ENCODE measurements at regions not wholly inside any gene's neighbourhood (a gene's known extent, or its start where the extent isn't known, plus 50 kb on each side); places are given as distances from the start of the nearest gene placed in this dataset.
"Not testable (repeated sequence)": the region's sequence is repeated elsewhere in the genome, so short reads cannot be mapped to it uniquely, and the experiment has no call there.

DNA sequence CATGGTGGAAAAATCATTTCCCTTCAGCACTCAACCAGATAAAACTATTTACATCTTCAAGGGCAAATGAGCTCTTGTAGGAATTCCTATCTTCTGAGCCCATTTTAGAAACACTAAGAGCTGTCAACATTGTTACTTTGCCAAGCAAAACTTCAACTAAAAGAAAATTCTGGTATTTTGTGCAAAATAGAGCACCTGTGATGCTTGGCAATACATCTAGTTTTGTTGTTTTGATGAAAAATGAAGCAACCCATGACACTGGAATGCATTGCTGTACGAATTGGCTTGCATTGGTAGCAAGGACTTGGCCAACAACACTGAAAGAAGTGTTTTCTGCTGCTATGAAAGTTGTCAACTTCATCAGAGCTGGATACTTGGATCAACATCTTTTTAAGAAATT, 194.4 kb downstream of the COX18 start:
- Histone ChIP-seq H3K9me3 (no peaks in the 10 kb centered on the region), H3K36me3 (no peaks in the 10 kb centered on the region), H3K4me1 (no peaks in the 10 kb centered on the region), H3K27me3 (no peaks in the 10 kb centered on the region), H3K27ac (no peak overlapping the region), H3K4me3 (no peak overlapping the region)
- DNase-seq (ENCODE audit: low spot score in 2 of 2) = no peak
- TF ChIP-seq POLR2A (IDR thresholded peaks at IDR 0.05) (no peak), POLR2AphosphoS5 (IDR thresholded peaks at IDR 0.05) (no peak), EP300 (IDR thresholded peaks at IDR 0.05) (no peak)
- TF ChIP-seq, protein P1, sequence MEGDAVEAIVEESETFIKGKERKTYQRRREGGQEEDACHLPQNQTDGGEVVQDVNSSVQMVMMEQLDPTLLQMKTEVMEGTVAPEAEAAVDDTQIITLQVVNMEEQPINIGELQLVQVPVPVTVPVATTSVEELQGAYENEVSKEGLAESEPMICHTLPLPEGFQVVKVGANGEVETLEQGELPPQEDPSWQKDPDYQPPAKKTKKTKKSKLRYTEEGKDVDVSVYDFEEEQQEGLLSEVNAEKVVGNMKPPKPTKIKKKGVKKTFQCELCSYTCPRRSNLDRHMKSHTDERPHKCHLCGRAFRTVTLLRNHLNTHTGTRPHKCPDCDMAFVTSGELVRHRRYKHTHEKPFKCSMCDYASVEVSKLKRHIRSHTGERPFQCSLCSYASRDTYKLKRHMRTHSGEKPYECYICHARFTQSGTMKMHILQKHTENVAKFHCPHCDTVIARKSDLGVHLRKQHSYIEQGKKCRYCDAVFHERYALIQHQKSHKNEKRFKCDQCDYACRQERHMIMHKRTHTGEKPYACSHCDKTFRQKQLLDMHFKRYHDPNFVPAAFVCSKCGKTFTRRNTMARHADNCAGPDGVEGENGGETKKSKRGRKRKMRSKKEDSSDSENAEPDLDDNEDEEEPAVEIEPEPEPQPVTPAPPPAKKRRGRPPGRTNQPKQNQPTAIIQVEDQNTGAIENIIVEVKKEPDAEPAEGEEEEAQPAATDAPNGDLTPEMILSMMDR (IDR thresholded peaks at IDR 0.05) = no peak
- 19% methylated on average over 1 of the region's 1 CpG for WGBS

DNA sequence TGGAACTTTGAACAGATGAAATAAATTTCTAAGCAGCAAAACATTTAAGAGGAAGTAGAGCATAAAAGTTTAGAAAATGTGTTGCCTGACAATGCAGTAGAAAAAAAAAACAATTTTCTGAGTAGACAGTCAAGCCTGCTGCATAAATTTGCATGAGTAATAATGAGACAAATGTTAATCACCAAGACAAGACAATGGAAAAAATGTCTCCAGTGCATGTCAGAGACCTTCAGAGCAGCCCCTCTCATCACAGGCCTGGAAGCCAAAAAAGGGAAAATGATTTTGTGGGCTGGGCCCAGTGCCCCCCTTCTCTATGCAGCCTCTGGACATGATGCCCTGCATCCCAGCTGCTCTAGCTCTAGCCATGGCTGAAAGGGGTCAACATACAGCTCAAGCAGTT, 204.6 kb downstream of the COX18 start:
- Histone ChIP-seq H3K4me1 (no peaks in the 10 kb centered on the region), H3K27ac (no peak overlapping the region), H3K27me3 (no peaks in the 10 kb centered on the region), H3K9me3 (no peaks in the 10 kb centered on the region), H3K36me3 (no peaks in the 10 kb centered on the region), H3K4me3 (no peak overlapping the region)
- TF ChIP-seq, protein P1 (IDR thresholded peaks at IDR 0.05) = no peak
- TF ChIP-seq POLR2AphosphoS5 (IDR thresholded peaks at IDR 0.05) (no peak), POLR2A (IDR thresholded peaks at IDR 0.05) (no peak), EP300 (IDR thresholded peaks at IDR 0.05) (no peak)
- DNase-seq (ENCODE audit: low spot score in 2 of 2) = no peak

DNA sequence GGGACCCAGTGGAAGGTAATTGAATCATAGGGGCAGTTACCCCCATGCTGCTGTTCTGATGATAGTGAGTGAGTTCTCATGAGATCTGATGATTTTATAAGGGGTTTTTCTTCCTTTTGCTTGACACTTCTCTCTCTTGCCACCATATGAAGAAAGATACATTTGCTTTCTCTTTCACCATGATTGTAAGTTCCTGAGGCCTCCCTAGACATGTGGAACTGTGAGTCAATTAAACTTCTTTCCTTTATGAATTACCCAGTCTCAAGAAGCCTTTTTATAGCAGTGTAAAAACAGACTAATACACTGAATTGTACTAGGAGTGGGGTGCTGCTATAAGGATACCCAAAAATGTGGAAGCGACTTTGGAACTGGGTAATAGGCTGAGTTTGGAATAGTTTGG, 205.2 kb downstream of the COX18 start:
- not testable (repeated sequence) for H3K9me3 ChIP-seq; DNase-seq (ENCODE audit: low spot score in 2 of 2); H3K36me3 ChIP-seq; H3K4me3 ChIP-seq; H3K27ac ChIP-seq; H3K4me1 ChIP-seq; H3K27me3 ChIP-seq
- WGBS = 92% methylated on average over 1 of the region's 1 CpG

DNA sequence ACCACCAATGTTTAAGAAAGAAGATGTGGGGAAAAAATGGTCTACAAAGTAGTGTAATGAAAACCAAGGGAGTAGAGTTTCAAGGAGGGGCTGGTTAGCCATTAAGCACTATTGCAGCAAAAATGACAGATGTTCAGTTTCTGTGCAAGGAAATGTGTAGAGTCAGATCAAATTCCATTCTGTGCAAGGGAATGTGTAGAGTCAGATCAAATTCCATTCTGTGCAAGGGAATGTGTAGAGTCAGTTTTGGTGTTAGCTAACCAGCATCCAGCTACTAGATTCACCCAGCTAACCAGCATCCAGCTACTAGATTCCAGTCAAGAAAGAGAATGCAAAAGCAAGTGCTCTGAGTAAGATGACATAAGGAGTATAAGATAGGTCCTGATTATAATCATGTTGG, 208.8 kb downstream of the COX18 start:
- TF ChIP-seq POLR2A (IDR thresholded peaks at IDR 0.05) = no peak
- Histone ChIP-seq H3K4me3 (no peak overlapping the region), H3K9me3 (no peaks in the 10 kb centered on the region), H3K36me3 (no peaks in the 10 kb centered on the region), H3K27ac (no peak overlapping the region), H3K27me3 (no peaks in the 10 kb centered on the region), H3K4me1 (no peaks in the 10 kb centered on the region)
- DNase-seq (ENCODE audit: low spot score in 2 of 2) = no peak

DNA sequence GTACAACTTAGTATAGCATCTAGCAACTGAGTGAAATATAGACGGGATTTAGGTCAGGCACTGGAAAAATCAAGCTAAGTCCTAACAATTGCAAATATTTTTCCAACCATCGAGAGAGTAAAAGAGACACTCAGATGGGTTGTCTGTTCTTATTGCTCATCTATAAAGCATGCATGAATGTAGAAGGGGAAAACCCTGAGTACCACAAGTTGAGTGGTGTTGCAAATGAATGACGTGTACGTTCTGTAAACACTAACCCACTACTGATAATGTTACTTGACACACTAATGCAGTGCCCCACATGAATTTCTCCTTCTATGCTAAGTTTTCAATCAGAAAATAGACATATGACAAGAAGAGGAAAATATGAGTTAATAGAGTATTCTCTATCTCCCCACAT, 211.2 kb downstream of the COX18 start:
- Histone ChIP-seq H3K4me1 (no peaks in the 10 kb centered on the region), H3K4me3 (no peak overlapping the region), H3K27ac (no peak overlapping the region), H3K9me3 (no peaks in the 10 kb centered on the region), H3K36me3 (no peaks in the 10 kb centered on the region), H3K27me3 (no peaks in the 10 kb centered on the region)
- DNase-seq (ENCODE audit: low spot score in 2 of 2) = no peak
- WGBS = 73% methylated on average over 4 of the region's 4 CpGs
- TF ChIP-seq POLR2AphosphoS5 (IDR thresholded peaks at IDR 0.05) (no peak), EP300 (IDR thresholded peaks at IDR 0.05) (no peak), POLR2A (IDR thresholded peaks at IDR 0.05) (no peak)
- TF ChIP-seq, protein P1 (IDR thresholded peaks at IDR 0.05) = no peak

DNA sequence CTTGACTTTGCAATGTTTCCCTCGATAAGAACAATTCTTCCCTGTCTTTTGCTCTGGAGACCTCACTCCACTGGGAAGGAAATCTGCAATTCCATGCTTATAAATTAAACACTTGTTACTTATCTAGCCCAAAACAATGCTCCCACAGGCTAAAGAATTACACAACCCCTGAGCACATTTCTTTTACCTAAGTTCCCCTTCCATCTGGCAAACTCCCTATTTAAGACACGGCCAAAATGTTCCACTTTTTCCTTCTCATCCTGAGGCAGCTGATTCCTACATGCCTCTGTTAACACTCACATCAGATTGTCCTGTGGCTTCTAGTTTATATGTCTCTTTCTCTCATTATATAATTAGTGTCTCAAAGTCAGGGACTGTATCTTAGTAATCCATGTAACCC, 211.7 kb downstream of the COX18 start:
- WGBS = 68% methylated on average over 2 of the region's 2 CpGs
- no peaks in the 10 kb centered on the region for H3K27me3 ChIP-seq
- TF ChIP-seq POLR2AphosphoS5 (IDR thresholded peaks at IDR 0.05) = no peak
- TF ChIP-seq EP300 (IDR thresholded peaks at IDR 0.05) = no peak
- no peak for TF ChIP-seq POLR2A (IDR thresholded peaks at IDR 0.05)
- TF ChIP-seq, protein P1 (IDR thresholded peaks at IDR 0.05) = no peak

More for the DNA sequence above, 211.7 kb downstream of the COX18 start:
- Histone ChIP-seq H3K9me3 (no peaks in the 10 kb centered on the region), H3K27ac (no peak overlapping the region), H3K4me3 (no peak overlapping the region), H3K4me1 (no peaks in the 10 kb centered on the region), H3K36me3 (no peaks in the 10 kb centered on the region)
- no peak for DNase-seq (ENCODE audit: low spot score in 2 of 2)
